Nephron progenitor cell (in vitro differentiated cells): ENCODE measurements at regions not wholly inside any gene's neighbourhood (a gene's known extent, or its start where the extent isn't known, plus 50 kb on each side); places are given as distances from the start of the nearest gene placed in this dataset.

Source experiments
- DNase-seq: peaks from one replicate; pipeline ENCODE4 v3.0.0; 2021
- H3K27ac Mint-ChIP-seq: 2 replicates; pipeline ENCODE4 v1.8.0; 2021; ENCODE audit warnings: mild to moderate bottlenecking, moderate library complexity, mixed read lengths
- H3K27me3 Mint-ChIP-seq: 2 replicates; pipeline ENCODE4 v1.8.0; 2021; ENCODE audit warnings: mild to moderate bottlenecking, low read depth, mixed read lengths; ENCODE audit not compliant: poor library complexity
- H3K36me3 Mint-ChIP-seq: 2 replicates; pipeline ENCODE4 v1.8.0; 2021; ENCODE audit warnings: low read depth, mixed read lengths
- H3K4me1 Mint-ChIP-seq: 2 replicates; pipeline ENCODE4 v1.8.0; 2021; ENCODE audit warnings: mixed read lengths
- H3K4me3 Mint-ChIP-seq: 2 replicates; pipeline ENCODE4 v1.8.0; 2021; ENCODE audit warnings: mild to moderate bottlenecking, moderate library complexity, mixed read lengths
- H3K9me3 Mint-ChIP-seq: 2 replicates; pipeline ENCODE4 v1.8.0; 2021; ENCODE audit warnings: mild to moderate bottlenecking, moderate library complexity, mixed read lengths
- TF ChIP-seq, protein P1 (sequence below): fragments of 200-600 bp; sonication (generic); IDR thresholded peaks from 2 replicates; pipeline ENCODE4 v1.5.0; 2021; ENCODE audit warnings: antibody characterized with exemption

DNA sequence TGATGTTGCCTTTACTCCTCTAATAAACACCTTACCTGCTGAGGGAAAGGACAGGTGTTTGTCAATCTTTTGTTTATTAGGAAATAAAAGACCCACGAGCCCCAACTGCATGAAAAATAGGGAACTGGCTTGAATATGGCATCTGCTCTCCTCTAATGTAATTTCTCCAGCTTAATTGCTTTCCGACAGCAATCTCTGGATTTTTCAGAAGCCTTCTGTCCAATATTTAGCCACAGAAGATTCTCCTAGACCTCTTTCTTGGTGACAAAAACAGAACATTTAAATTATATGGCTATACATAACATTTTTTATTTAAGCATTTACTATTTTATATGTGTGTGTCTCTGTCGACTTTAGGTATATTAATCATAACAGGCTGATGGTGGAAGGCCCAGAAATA, 317.4 kb upstream of the ADARB2 start:
- Mint-ChIP-seq H3K9me3 (no peaks in the 10 kb centered on the region), H3K4me3 (no peak overlapping the region), H3K36me3 (no peaks in the 10 kb centered on the region), H3K27me3 (peaks cover 11% of the 10 kb centered on the region), H3K4me1 (peaks cover 9% of the 10 kb centered on the region), H3K27ac (no peak overlapping the region)
- TF ChIP-seq, protein P1, sequence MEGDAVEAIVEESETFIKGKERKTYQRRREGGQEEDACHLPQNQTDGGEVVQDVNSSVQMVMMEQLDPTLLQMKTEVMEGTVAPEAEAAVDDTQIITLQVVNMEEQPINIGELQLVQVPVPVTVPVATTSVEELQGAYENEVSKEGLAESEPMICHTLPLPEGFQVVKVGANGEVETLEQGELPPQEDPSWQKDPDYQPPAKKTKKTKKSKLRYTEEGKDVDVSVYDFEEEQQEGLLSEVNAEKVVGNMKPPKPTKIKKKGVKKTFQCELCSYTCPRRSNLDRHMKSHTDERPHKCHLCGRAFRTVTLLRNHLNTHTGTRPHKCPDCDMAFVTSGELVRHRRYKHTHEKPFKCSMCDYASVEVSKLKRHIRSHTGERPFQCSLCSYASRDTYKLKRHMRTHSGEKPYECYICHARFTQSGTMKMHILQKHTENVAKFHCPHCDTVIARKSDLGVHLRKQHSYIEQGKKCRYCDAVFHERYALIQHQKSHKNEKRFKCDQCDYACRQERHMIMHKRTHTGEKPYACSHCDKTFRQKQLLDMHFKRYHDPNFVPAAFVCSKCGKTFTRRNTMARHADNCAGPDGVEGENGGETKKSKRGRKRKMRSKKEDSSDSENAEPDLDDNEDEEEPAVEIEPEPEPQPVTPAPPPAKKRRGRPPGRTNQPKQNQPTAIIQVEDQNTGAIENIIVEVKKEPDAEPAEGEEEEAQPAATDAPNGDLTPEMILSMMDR = no peak
- DNase-seq = no peak

DNA sequence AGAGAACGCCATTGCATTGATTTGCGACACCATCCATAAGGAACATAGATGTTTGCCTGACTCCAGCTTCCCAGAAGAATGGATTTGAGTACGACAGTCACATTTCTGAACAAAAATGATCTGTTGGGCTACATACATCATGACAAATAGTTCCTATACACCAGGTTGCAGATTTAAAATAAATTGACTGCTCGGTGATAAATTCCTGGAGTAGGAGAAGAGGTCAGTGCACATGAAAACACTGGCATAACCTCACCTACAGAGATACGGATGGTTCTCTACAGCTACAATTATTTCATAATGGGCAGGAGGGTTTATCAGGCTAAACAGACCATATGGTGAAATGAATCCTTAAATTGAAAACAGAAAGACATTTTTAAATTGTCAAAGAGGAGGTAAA, 316.5 kb upstream of the ADARB2 start:
- DNase-seq = no peak
- H3K27me3 Mint-ChIP-seq = peaks cover 11% of the 10 kb centered on the region
- no peaks in the 10 kb centered on the region for H3K4me1 Mint-ChIP-seq
- H3K4me3 Mint-ChIP-seq = no peak overlapping the region
- no peak overlapping the region for H3K27ac Mint-ChIP-seq
- H3K36me3 Mint-ChIP-seq = no peaks in the 10 kb centered on the region
- TF ChIP-seq, protein P1 = no peak
- H3K9me3 Mint-ChIP-seq = no peaks in the 10 kb centered on the region

DNA sequence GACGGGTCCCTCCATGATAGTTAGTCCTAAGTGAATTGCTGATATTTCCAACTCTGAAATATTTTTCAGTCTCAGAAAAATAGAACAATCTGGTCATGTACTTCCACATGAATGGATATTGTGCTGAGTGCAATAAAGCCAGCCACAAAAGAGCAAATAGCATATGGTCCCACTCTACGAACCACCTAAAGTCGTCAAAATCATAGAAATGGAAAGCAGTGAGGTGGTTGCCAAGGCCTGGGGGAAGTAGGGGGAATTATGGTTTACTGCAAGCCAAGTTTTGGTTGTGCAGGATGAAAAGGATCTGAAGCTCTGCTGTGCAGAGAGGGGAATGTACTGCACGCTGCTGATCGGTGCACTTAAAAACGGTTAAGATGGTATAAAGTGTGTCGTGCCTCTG, 313.8 kb upstream of the ADARB2 start:
- Mint-ChIP-seq H3K4me3 (no peak overlapping the region), H3K27ac (no peak overlapping the region), H3K4me1 (no peaks in the 10 kb centered on the region), H3K9me3 (no peaks in the 10 kb centered on the region), H3K27me3 (peaks cover 11% of the 10 kb centered on the region), H3K36me3 (no peaks in the 10 kb centered on the region)
- DNase-seq = no peak
- TF ChIP-seq, protein P1 = no peak

DNA sequence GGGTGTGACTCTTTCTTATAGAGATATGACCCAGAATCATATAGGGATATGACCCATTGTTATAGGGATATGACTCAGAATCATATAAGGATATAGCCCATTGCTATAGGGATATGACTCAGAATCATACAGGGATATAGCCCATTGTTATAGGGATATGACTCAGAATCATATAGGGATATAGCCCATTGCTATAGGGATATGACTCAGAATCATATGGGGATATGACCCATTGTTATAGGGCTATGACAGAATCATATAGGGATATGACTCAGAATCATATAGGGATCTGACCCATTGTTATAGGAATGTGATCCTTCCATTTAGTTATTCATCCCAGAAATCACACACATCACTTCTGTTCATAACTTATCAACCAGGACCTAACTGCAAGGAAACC, 312.2 kb upstream of the ADARB2 start:
- Mint-ChIP-seq H3K9me3 (no peaks in the 10 kb centered on the region), H3K27ac (no peak overlapping the region), H3K4me3 (no peak overlapping the region), H3K27me3 (peaks cover 11% of the 10 kb centered on the region), H3K4me1 (no peaks in the 10 kb centered on the region), H3K36me3 (no peaks in the 10 kb centered on the region)
- TF ChIP-seq, protein P1 = no peak
- no peak for DNase-seq

DNA sequence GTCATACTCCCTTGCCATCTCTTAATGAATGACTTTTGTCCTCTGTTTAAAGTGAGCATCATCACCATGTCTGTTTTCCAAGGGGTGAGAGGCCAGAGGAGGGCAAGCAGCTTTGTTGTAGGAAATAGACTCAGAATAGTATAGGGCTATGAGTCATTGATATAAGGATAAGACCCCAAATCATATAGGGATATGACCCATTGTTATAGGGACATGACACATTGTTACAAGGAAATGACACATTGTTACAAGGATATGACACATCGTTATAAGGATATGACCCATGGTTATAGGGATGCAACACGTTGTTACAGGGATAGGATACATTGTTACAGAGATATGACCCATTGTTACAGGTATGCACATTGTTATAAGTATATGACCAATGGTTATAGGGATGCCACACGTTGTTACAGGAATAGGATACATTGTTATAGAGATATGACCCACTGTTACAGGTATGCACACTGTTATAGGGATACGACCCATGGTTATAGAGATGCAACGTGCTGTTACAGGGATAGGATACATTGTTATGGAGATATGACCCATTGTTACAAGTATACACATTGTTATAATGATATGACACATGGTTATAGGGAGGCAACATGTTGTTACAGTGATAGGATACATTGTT, 311.1 kb upstream of the ADARB2 start:
- no peaks in the 10 kb centered on the region for H3K4me1 Mint-ChIP-seq
- no peak for DNase-seq
- H3K27me3 Mint-ChIP-seq = peaks cover 3% of the 10 kb centered on the region
- no peaks in the 10 kb centered on the region for H3K36me3 Mint-ChIP-seq
- TF ChIP-seq, protein P1 = no peak
- no peaks in the 10 kb centered on the region for H3K9me3 Mint-ChIP-seq
- no peak overlapping the region for H3K27ac Mint-ChIP-seq
- no peak overlapping the region for H3K4me3 Mint-ChIP-seq

DNA sequence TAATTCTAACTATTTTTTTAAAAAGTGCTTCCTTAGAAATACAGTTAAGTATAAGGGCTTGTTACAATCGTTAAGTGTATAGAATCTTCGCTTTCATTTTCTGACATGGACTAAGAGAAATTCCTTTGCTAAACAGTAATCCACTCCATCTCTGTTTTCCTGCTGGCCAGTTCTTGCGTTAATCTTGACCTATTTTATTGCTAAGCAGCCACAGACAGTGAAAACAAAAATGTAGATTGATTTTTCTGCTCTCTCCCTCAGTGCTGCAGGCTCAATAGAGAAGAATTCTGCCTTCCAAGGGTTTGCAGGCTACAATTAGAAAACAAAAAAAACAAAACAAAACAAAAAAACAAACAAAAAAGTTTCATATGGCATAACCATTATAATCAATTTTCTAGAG, 310.4 kb upstream of the ADARB2 start:
- DNase-seq = no peak
- Mint-ChIP-seq H3K27me3 (peaks cover 3% of the 10 kb centered on the region), H3K27ac (no peak overlapping the region), H3K4me1 (no peaks in the 10 kb centered on the region), H3K36me3 (no peaks in the 10 kb centered on the region), H3K9me3 (no peaks in the 10 kb centered on the region), H3K4me3 (no peak overlapping the region)
- TF ChIP-seq, protein P1 = no peak
